ENCODE measurements at regions not wholly inside any gene's neighbourhood (a gene's known extent, or its start where the extent isn't known, plus 50 kb on each side); places are given as distances from the start of the nearest gene placed in this dataset.

GRCh38 chr16:87552072-87552718 lies 50.1 kb upstream of the JPH3 start:
- TF ChIP-seq MAX (IDR thresholded peaks at IDR 0.05; ENCODE audit: low read depth, low read length): no peak
- TF ChIP-seq, protein P1, sequence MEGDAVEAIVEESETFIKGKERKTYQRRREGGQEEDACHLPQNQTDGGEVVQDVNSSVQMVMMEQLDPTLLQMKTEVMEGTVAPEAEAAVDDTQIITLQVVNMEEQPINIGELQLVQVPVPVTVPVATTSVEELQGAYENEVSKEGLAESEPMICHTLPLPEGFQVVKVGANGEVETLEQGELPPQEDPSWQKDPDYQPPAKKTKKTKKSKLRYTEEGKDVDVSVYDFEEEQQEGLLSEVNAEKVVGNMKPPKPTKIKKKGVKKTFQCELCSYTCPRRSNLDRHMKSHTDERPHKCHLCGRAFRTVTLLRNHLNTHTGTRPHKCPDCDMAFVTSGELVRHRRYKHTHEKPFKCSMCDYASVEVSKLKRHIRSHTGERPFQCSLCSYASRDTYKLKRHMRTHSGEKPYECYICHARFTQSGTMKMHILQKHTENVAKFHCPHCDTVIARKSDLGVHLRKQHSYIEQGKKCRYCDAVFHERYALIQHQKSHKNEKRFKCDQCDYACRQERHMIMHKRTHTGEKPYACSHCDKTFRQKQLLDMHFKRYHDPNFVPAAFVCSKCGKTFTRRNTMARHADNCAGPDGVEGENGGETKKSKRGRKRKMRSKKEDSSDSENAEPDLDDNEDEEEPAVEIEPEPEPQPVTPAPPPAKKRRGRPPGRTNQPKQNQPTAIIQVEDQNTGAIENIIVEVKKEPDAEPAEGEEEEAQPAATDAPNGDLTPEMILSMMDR (IDR thresholded peaks at IDR 0.05; ENCODE audit: low read depth, low read length): no peak

Measured in NB4 (cell line).